ENCODE measurements at regions not wholly inside any gene's neighbourhood (a gene's known extent, or its start where the extent isn't known, plus 50 kb on each side); places are given as distances from the start of the nearest gene placed in this dataset.

- TF ChIP-seq RBAK (tag by site-specific recombination; IDR thresholded peaks at IDR 0.05) (no peak), REST (tag by site-specific recombination; IDR thresholded peaks at IDR 0.05) (no peak), PRDM4 (tag by site-specific recombination; IDR thresholded peaks at IDR 0.05) (no peak), EGR2 (tag by site-specific recombination; IDR thresholded peaks at IDR 0.05; ENCODE audit: low read depth) (no peak), YY1 (tag by site-specific recombination; IDR thresholded peaks at IDR 0.05) (no peak), GLI4 (tag by site-specific recombination; IDR thresholded peaks at IDR 0.05) (no peak)
- TF ChIP-seq, protein P1, sequence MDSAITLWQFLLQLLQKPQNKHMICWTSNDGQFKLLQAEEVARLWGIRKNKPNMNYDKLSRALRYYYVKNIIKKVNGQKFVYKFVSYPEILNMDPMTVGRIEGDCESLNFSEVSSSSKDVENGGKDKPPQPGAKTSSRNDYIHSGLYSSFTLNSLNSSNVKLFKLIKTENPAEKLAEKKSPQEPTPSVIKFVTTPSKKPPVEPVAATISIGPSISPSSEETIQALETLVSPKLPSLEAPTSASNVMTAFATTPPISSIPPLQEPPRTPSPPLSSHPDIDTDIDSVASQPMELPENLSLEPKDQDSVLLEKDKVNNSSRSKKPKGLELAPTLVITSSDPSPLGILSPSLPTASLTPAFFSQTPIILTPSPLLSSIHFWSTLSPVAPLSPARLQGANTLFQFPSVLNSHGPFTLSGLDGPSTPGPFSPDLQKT (IDR thresholded peaks at IDR 0.05; ENCODE audit: borderline replicate concordance, low read depth, low read length): no peak
- TF ChIP-seq, protein P2, sequence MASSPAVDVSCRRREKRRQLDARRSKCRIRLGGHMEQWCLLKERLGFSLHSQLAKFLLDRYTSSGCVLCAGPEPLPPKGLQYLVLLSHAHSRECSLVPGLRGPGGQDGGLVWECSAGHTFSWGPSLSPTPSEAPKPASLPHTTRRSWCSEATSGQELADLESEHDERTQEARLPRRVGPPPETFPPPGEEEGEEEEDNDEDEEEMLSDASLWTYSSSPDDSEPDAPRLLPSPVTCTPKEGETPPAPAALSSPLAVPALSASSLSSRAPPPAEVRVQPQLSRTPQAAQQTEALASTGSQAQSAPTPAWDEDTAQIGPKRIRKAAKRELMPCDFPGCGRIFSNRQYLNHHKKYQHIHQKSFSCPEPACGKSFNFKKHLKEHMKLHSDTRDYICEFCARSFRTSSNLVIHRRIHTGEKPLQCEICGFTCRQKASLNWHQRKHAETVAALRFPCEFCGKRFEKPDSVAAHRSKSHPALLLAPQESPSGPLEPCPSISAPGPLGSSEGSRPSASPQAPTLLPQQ (tag by site-specific recombination; IDR thresholded peaks at IDR 0.05): no peak
- TF ChIP-seq, protein P3, sequence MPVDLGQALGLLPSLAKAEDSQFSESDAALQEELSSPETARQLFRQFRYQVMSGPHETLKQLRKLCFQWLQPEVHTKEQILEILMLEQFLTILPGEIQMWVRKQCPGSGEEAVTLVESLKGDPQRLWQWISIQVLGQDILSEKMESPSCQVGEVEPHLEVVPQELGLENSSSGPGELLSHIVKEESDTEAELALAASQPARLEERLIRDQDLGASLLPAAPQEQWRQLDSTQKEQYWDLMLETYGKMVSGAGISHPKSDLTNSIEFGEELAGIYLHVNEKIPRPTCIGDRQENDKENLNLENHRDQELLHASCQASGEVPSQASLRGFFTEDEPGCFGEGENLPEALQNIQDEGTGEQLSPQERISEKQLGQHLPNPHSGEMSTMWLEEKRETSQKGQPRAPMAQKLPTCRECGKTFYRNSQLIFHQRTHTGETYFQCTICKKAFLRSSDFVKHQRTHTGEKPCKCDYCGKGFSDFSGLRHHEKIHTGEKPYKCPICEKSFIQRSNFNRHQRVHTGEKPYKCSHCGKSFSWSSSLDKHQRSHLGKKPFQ (tag by site-specific recombination; IDR thresholded peaks at IDR 0.05): no peak
Observed at GRCh38 chr6:14434916-14435690, 317.5 kb downstream of the CD83 start.
